Endothelial cell (in vitro differentiated cells): ENCODE measurements at regions not wholly inside any gene's neighbourhood (a gene's known extent, or its start where the extent isn't known, plus 50 kb on each side); places are given as distances from the start of the nearest gene placed in this dataset.

Experiments
- DNase-seq: peaks from one replicate; pipeline ENCODE4 v3.0.0; 2021; ENCODE audit warnings: low spot score
- H3K27ac Mint-ChIP-seq: one replicate; pipeline ENCODE4 v1.8.0; 2021; ENCODE audit warnings: mixed read lengths, inconsistent platforms; ENCODE audit not compliant: unreplicated experiment
- H3K27me3 Mint-ChIP-seq: one replicate; pipeline ENCODE4 v1.8.0; 2021; ENCODE audit warnings: mild to moderate bottlenecking, moderate library complexity, mixed read lengths, inconsistent platforms; ENCODE audit not compliant: unreplicated experiment
- H3K36me3 Mint-ChIP-seq: one replicate; pipeline ENCODE4 v1.8.0; 2021; ENCODE audit warnings: mild to moderate bottlenecking, low read depth, mixed read lengths, inconsistent platforms; ENCODE audit not compliant: unreplicated experiment
- H3K4me1 Mint-ChIP-seq: one replicate; pipeline ENCODE4 v1.8.0; 2021; ENCODE audit warnings: mild to moderate bottlenecking, mixed read lengths, inconsistent platforms; ENCODE audit not compliant: unreplicated experiment
- H3K4me3 Mint-ChIP-seq: one replicate; pipeline ENCODE4 v1.8.0; 2021; ENCODE audit warnings: mild to moderate bottlenecking, mixed read lengths, inconsistent platforms; ENCODE audit not compliant: unreplicated experiment
- H3K9me3 Mint-ChIP-seq: one replicate; pipeline ENCODE4 v1.8.0; 2021; ENCODE audit warnings: mixed read lengths, inconsistent platforms; ENCODE audit not compliant: unreplicated experiment
- CTCF ChIP-seq: fragments of 200-600 bp; sonication (generic); IDR thresholded peaks from one replicate; pipeline ENCODE4 v1.5.0; 2021; ENCODE audit warnings: antibody characterized with exemption; ENCODE audit not compliant: unreplicated experiment

GRCh38 chr5:87541033-87541432 lies 128.3 kb upstream of the CCNH start:
- H3K27me3 Mint-ChIP-seq, result no peaks in the 10 kb centered on the region
- DNase-seq, result peak; percentile 7
- no peak overlapping the region for H3K27ac Mint-ChIP-seq
- no peaks in the 10 kb centered on the region for H3K9me3 Mint-ChIP-seq
- H3K4me3 Mint-ChIP-seq, result no peak overlapping the region
- no peak for TF ChIP-seq CTCF
- H3K4me1 Mint-ChIP-seq, result no peaks in the 10 kb centered on the region
- no peaks in the 10 kb centered on the region for H3K36me3 Mint-ChIP-seq

GRCh38 chr5:87539839-87540238 lies 127.1 kb upstream of the CCNH start:
- no peak overlapping the region for H3K27ac Mint-ChIP-seq
- H3K27me3 Mint-ChIP-seq, result no peaks in the 10 kb centered on the region
- no peaks in the 10 kb centered on the region for H3K9me3 Mint-ChIP-seq
- H3K4me3 Mint-ChIP-seq, result no peak overlapping the region
- H3K4me1 Mint-ChIP-seq, result no peaks in the 10 kb centered on the region
- TF ChIP-seq CTCF, result no peak
- DNase-seq, result no peak
- no peaks in the 10 kb centered on the region for H3K36me3 Mint-ChIP-seq

- H3K4me3 Mint-ChIP-seq, result no peak overlapping the region
- H3K4me1 Mint-ChIP-seq, result no peaks in the 10 kb centered on the region
- H3K27me3 Mint-ChIP-seq, result no peaks in the 10 kb centered on the region
- H3K27ac Mint-ChIP-seq, result no peak overlapping the region
- DNase-seq, result no peak
- H3K36me3 Mint-ChIP-seq, result no peaks in the 10 kb centered on the region
- TF ChIP-seq CTCF, result no peak
- H3K9me3 Mint-ChIP-seq, result no peaks in the 10 kb centered on the region
These were observed 123.6 kb upstream of the CCNH start for GRCh38 chr5:87536365-87536764.

GRCh38 chr5:87535706-87536105 lies 123.0 kb upstream of the CCNH start:
- no peak for DNase-seq
- Mint-ChIP-seq H3K4me3 (no peak overlapping the region), H3K4me1 (no peaks in the 10 kb centered on the region), H3K27me3 (no peaks in the 10 kb centered on the region), H3K9me3 (no peaks in the 10 kb centered on the region), H3K27ac (no peak overlapping the region), H3K36me3 (no peaks in the 10 kb centered on the region)
- TF ChIP-seq CTCF, result no peak

- DNase-seq, result no peak
- Mint-ChIP-seq H3K4me1 (no peaks in the 10 kb centered on the region), H3K36me3 (no peaks in the 10 kb centered on the region), H3K9me3 (no peaks in the 10 kb centered on the region), H3K27ac (no peak overlapping the region), H3K27me3 (no peaks in the 10 kb centered on the region), H3K4me3 (no peak overlapping the region)
- TF ChIP-seq CTCF, result no peak
These were observed 116.9 kb upstream of the CCNH start for GRCh38 chr5:87529486-87530076.
